K562 (cell line): ENCODE measurements at regions not wholly inside any gene's neighbourhood (a gene's known extent, or its start where the extent isn't known, plus 50 kb on each side); places are given as distances from the start of the nearest gene placed in this dataset.

Experiments
- ATAC-seq: fragments of 200-7000 bp; cut with Tn5 transposase; 3 replicates; pipeline ENCODE4 v1.9.1; 2020; ENCODE audit warnings: moderate library complexity
- BruUV-seq: library from RNA; stranded (reverse); fragments of 400-500 nt; replicated peaks from 2 replicates; lab custom pipeline; 2021; lab: Mats Ljungman, UMichigan
- CTCF ChIA-PET: fragments of 300-600 bp; formaldehyde crosslinking; extraction: SDS; loops from one replicate; lab custom pipeline; 2021; ENCODE audit warnings: low intra/inter-chr PET ratio; lab: Yijun Ruan, JAX
- POLR2A ChIA-PET: fragments of 300-600, 350-650 bp; sonication (Branson Sonifier 250); formaldehyde crosslinking; extraction: SDS; loops from one replicate; lab custom pipeline; 2021; ENCODE audit warnings: antibody characterized with exemption, inconsistent platforms; lab: Yijun Ruan, JAX
- DNase-seq, 4 experiments: peaks; one replicate each; pipeline versions ENCODE4 v3.0.0 to v3.0.0-alpha.2; 2011 to 2018; ENCODE audit warnings: low spot score in 3 of 4, mixed read lengths in 3 of 4; ENCODE audit errors: extremely low read depth in 1 of 4
- FAIRE-seq: peaks from 2 replicates; lab custom pipeline; 2011; peaks lifted over from hg19 to GRCh38; lab: Jason Lieb, UNC
- H2AFZ ChIP-seq: 2 replicates; pipeline ENCODE4 v1.6.0; 2011; ENCODE audit warnings: low read depth, low read length, control low read depth, inconsistent platforms
- H3K27ac ChIP-seq: fragments of 200-600 bp; 3 replicates; pipeline ENCODE4 v1.8.0; 2011; ENCODE audit warnings: low read depth, mild to moderate bottlenecking, control low read depth, inconsistent platforms, low read length, moderate library complexity, mixed read lengths; ENCODE audit errors: extremely low read depth
- H3K27me3 ChIP-seq, 2 experiments: fragments of 300-600 bp in 1 of 2; 2 replicates in 1 of 2; 3 replicates in 1 of 2; pipeline versions ENCODE4 v1.6.0 to v1.8.0; 2011; ENCODE audit warnings: inconsistent platforms in 2 of 2, low read length in 2 of 2, mild to moderate bottlenecking in 1 of 2, mixed read lengths in 1 of 2, moderate library complexity in 1 of 2; ENCODE audit not compliant: control insufficient read depth in 2 of 2, insufficient read depth in 2 of 2
- H3K36me3 ChIP-seq: fragments of 300-600 bp; 3 replicates; pipeline ENCODE4 v1.8.0; 2011; ENCODE audit warnings: mild to moderate bottlenecking, low read length, inconsistent platforms; ENCODE audit not compliant: control insufficient read depth, insufficient read depth
- H3K4me1 ChIP-seq, 2 experiments: fragments of 200-600 bp in 1 of 2; replicated peaks in 1 of 2; 2 replicates in 1 of 2; 3 replicates in 1 of 2; pipeline versions ENCODE4 v1.5.1 to v1.8.0; 2011; ENCODE audit warnings: inconsistent platforms in 2 of 2, low read length in 2 of 2, mild to moderate bottlenecking in 1 of 2, mixed read lengths in 1 of 2, moderate library complexity in 1 of 2; ENCODE audit not compliant: control insufficient read depth in 2 of 2, insufficient read depth in 2 of 2
- H3K4me2 ChIP-seq: 2 replicates; pipeline ENCODE4 v1.6.1; 2011; ENCODE audit warnings: low read length, control low read depth, inconsistent platforms, mixed read lengths; ENCODE audit not compliant: insufficient read depth
- H3K4me3 ChIP-seq: fragments of 200-600 bp; sonication (generic), shearing (Covaris generic); 2 replicates; pipeline ENCODE4 v1.5.1; 2016; ENCODE audit warnings: control low read depth, inconsistent platforms
- H3K79me2 ChIP-seq: fragments of 200-600 bp; 3 replicates; pipeline ENCODE4 v1.8.0; 2011; ENCODE audit warnings: low read length, inconsistent platforms; ENCODE audit not compliant: control insufficient read depth, insufficient read depth
- H3K9ac ChIP-seq, 2 experiments: 2 replicates each; pipeline versions ENCODE4 v1.6.0 to v1.6.1; 2011; ENCODE audit warnings: low read depth in 2 of 2, low read length in 2 of 2, control low read depth in 1 of 2, inconsistent platforms in 1 of 2, mild to moderate bottlenecking in 1 of 2, mixed read lengths in 1 of 2; ENCODE audit not compliant: insufficient read depth in 1 of 2
- H3K9me1 ChIP-seq: one replicate; pipeline ENCODE4 v1.6.0; 2011; ENCODE audit warnings: inconsistent platforms, mild to moderate bottlenecking, low read length, moderate library complexity; ENCODE audit not compliant: control insufficient read depth, insufficient read depth
- H3K9me3 ChIP-seq: replicated peaks from 2 replicates; pipeline ENCODE4 v1.5.1; 2011; ENCODE audit warnings: low read depth, low read length, inconsistent platforms; ENCODE audit not compliant: control insufficient read depth, insufficient read depth
- H4K20me1 ChIP-seq: replicated peaks from 2 replicates; pipeline ENCODE4 v1.6.1; 2011; ENCODE audit warnings: low read length, inconsistent platforms, mixed read lengths; ENCODE audit not compliant: control insufficient read depth, insufficient read depth
- GTF2B ChIP-seq: IDR thresholded peaks from 2 replicates; pipeline ENCODE4 v1.6.1; 2011; ENCODE audit not compliant: insufficient read length; ENCODE audit errors: extremely low read depth
- HMBOX1 ChIP-seq: sonication (generic); IDR thresholded peaks from 2 replicates; pipeline ENCODE4 v1.6.1; 2016
- KHSRP ChIP-seq: fragments of 450-650 bp; IDR thresholded peaks from 2 replicates; pipeline ENCODE4 v1.6.1; 2017
- ZNF766 ChIP-seq: fragments of 200-800 bp; sonication (Bioruptor generic); conservative IDR thresholded peaks from 2 replicates; pipeline ENCODE4 v1.6.1; 2016; ENCODE audit warnings: missing genetic modification characterization, missing compliant biosample characterization
- WGBS: fragments of 100-300 bp; shearing (Covaris generic); methylation state at CpG from one replicate; pipeline ENCODE4 v1.1.6; 2016; ENCODE audit warnings: low coverage, mixed read lengths; ENCODE audit not compliant: insufficient coverage; ENCODE audit errors: missing lambda C conversion rate; 5-methylcytosine and 5-hydroxymethylcytosine counted together
- in situ Hi-C: fragments of 300-500 bp; cut with MboI; formaldehyde crosslinking; loops from 4 replicates; pipeline ENCODE4 v1.15.0; 2018; ENCODE audit warnings: inconsistent platforms, mixed read lengths
- intact Hi-C: fragments of 100-400 bp; cut with micrococcal nuclease; formaldehyde crosslinking; loops from 2 replicates; pipeline ENCODE4 v1.14.2; 2022
- TF ChIP-seq, protein P1 (sequence below): IDR thresholded peaks from 2 replicates; pipeline ENCODE4 v1.6.1; 2016; ENCODE audit warnings: missing genetic modification characterization, missing compliant biosample characterization
- TF ChIP-seq, protein P2 (sequence below): fragments of 250-450 bp; sonication (Bioruptor Pico); IDR thresholded peaks from 2 replicates; pipeline ENCODE4 v1.4.0; 2020

DNA sequence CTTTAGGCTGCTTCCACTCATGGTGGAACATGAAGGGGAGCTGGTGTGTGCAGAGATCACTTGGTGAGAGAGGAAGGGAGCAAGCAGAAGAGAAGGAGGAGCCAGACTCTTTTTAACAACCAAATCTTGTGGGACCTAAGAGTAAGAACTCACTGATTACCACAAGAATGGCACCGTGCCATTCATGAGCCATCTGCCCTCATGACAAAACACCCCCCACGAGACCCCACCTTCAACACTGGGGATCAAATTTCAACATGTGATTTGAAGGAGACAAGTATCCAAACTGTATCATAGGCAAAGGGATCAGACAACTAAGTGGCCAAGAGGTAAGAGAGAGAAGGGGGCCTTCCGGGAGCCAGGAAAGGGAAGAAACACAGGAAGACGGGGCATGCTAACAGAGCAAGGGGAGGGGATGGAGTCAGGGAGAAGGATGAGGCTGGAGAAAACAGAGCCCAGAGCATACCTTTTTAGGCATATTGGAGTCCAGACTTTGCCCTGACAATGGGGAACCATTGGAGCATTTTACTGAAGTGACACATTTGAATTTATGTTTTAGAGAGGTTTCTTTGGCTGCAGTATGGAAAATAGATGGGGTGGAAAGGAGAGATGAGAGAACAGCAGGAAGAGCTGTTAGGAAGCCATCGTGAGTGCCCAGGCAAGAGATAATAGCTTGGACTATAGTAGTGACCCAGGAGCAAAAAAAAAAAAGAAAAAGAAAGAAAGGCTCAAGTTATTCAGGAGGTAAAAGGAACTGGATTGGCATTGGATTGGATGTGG is 204.4 kb upstream of the NUDT4 start:
- ATAC-seq (no peak), DNase-seq (no peak), FAIRE-seq (no peak)
- H3K9me1 ChIP-seq = no peaks in the 10 kb centered on the region
- H3K4me3 ChIP-seq = no peak overlapping the region
- in situ Hi-C loops (no loop called here), intact Hi-C loops (no loop called here)
- H3K4me1 ChIP-seq = peaks cover 0 to 5% of the 10 kb centered on the region in 2 experiments; a peak in 2 of 5 replicates
- peak; percentile 74 for TF ChIP-seq ZNF766 (CRISPR knock-in tag)
- TF ChIP-seq, protein P1, sequence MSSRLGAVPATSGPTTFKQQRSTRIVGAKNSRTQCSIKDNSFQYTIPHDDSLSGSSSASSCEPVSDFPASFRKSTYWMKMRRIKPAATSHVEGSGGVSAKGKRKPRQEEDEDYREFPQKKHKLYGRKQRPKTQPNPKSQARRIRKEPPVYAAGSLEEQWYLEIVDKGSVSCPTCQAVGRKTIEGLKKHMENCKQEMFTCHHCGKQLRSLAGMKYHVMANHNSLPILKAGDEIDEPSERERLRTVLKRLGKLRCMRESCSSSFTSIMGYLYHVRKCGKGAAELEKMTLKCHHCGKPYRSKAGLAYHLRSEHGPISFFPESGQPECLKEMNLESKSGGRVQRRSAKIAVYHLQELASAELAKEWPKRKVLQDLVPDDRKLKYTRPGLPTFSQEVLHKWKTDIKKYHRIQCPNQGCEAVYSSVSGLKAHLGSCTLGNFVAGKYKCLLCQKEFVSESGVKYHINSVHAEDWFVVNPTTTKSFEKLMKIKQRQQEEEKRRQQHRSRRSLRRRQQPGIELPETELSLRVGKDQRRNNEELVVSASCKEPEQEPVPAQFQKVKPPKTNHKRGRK (tag) = peak; percentile 49
- TF ChIP-seq HMBOX1 = no peak
- TF ChIP-seq, protein P2, sequence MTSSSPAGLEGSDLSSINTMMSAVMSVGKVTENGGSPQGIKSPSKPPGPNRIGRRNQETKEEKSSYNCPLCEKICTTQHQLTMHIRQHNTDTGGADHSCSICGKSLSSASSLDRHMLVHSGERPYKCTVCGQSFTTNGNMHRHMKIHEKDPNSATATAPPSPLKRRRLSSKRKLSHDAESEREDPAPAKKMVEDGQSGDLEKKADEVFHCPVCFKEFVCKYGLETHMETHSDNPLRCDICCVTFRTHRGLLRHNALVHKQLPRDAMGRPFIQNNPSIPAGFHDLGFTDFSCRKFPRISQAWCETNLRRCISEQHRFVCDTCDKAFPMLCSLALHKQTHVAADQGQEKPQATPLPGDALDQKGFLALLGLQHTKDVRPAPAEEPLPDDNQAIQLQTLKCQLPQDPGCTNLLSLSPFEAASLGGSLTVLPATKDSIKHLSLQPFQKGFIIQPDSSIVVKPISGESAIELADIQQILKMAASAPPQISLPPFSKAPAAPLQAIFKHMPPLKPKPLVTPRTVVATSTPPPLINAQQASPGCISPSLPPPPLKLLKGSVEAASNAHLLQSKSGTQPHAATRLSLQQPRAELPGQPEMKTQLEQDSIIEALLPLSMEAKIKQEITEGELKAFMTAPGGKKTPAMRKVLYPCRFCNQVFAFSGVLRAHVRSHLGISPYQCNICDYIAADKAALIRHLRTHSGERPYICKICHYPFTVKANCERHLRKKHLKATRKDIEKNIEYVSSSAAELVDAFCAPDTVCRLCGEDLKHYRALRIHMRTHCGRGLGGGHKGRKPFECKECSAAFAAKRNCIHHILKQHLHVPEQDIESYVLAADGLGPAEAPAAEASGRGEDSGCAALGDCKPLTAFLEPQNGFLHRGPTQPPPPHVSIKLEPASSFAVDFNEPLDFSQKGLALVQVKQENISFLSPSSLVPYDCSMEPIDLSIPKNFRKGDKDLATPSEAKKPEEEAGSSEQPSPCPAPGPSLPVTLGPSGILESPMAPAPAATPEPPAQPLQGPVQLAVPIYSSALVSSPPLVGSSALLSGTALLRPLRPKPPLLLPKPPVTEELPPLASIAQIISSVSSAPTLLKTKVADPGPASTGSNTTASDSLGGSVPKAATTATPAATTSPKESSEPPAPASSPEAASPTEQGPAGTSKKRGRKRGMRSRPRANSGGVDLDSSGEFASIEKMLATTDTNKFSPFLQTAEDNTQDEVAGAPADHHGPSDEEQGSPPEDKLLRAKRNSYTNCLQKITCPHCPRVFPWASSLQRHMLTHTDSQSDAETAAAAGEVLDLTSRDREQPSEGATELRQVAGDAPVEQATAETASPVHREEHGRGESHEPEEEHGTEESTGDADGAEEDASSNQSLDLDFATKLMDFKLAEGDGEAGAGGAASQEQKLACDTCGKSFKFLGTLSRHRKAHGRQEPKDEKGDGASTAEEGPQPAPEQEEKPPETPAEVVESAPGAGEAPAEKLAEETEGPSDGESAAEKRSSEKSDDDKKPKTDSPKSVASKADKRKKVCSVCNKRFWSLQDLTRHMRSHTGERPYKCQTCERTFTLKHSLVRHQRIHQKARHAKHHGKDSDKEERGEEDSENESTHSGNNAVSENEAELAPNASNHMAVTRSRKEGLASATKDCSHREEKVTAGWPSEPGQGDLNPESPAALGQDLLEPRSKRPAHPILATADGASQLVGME (CRISPR knock-in tag) = no peak
- no peak for TF ChIP-seq KHSRP
- TF ChIP-seq GTF2B = no peak
- H3K9me3 ChIP-seq = peaks cover under 1% of the 10 kb centered on the region; the same call in 1 of the 2 replicates
- H3K27ac ChIP-seq = no peak overlapping the region
- H4K20me1 ChIP-seq = no peaks in the 10 kb centered on the region
- ChIA-PET POLR2A (interaction anchor here (1.0 kb wide), 1 partner anchor 15 kb away, joined by 3 read pairs; no protein-coding TSS in a partner anchor), CTCF (no interaction called here)
- no peaks in the 10 kb centered on the region for H3K36me3 ChIP-seq
- WGBS = 17% methylated on average over 2 of the region's 5 CpGs
- H2AFZ ChIP-seq = no peak overlapping the region
- H3K27me3 ChIP-seq = no peaks in the 10 kb centered on the region
- H3K4me2 ChIP-seq = no peak overlapping the region
- BruUV-seq = no TSS peak
- H3K79me2 ChIP-seq = no peaks in the 10 kb centered on the region
- H3K9ac ChIP-seq = no peak overlapping the region
